ENCODE measurements at regions not wholly inside any gene's neighbourhood (a gene's known extent, or its start where the extent isn't known, plus 50 kb on each side); places are given as distances from the start of the nearest gene placed in this dataset.

DNA sequence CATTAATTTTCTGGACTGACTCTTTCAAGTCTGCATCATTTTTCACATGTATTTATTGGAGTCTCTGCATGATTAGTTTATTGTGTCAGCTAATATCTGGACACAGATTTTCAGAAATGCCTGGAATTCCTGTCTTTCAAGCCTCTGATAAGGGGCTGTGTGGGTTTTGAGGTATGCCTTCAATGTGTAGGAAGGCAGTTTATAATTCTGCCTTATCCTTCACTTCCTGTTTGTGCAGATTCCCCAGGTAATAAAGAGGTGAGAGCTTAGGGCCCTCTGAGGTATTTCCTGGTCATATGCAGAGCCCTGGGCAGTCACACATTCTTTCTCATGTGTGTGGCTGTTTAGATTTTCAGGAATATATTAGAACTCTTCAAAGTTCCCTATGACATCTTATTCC, 79.4 kb upstream of the PRKCQ start:
- H3K27ac Mint-ChIP-seq, result no peak overlapping the region
- peaks cover 18% of the 10 kb centered on the region for H3K27me3 Mint-ChIP-seq
- H3K4me1 Mint-ChIP-seq (ENCODE audit: unreplicated experiment), result no peaks in the 10 kb centered on the region
- H3K36me3 Mint-ChIP-seq, result no peaks in the 10 kb centered on the region
- H3K9me3 Mint-ChIP-seq, result no peaks in the 10 kb centered on the region
- H3K4me3 Mint-ChIP-seq, result no peak overlapping the region
- DNase-seq (ENCODE audit: extremely low spot score, unreplicated experiment), result no peak
- TF ChIP-seq, protein P1, sequence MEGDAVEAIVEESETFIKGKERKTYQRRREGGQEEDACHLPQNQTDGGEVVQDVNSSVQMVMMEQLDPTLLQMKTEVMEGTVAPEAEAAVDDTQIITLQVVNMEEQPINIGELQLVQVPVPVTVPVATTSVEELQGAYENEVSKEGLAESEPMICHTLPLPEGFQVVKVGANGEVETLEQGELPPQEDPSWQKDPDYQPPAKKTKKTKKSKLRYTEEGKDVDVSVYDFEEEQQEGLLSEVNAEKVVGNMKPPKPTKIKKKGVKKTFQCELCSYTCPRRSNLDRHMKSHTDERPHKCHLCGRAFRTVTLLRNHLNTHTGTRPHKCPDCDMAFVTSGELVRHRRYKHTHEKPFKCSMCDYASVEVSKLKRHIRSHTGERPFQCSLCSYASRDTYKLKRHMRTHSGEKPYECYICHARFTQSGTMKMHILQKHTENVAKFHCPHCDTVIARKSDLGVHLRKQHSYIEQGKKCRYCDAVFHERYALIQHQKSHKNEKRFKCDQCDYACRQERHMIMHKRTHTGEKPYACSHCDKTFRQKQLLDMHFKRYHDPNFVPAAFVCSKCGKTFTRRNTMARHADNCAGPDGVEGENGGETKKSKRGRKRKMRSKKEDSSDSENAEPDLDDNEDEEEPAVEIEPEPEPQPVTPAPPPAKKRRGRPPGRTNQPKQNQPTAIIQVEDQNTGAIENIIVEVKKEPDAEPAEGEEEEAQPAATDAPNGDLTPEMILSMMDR (conservative IDR thresholded peaks at IDR 0.05), result no peak

GRCh38 chr10:6657669-6658068, 77.6 kb upstream of the PRKCQ start:
- Mint-ChIP-seq H3K4me3 (no peak overlapping the region), H3K9me3 (no peaks in the 10 kb centered on the region), H3K27ac (no peak overlapping the region), H3K27me3 (peaks cover 16% of the 10 kb centered on the region), H3K4me1 (ENCODE audit: unreplicated experiment) (no peaks in the 10 kb centered on the region), H3K36me3 (no peaks in the 10 kb centered on the region)
- DNase-seq (ENCODE audit: extremely low spot score, unreplicated experiment), result no peak
- TF ChIP-seq, protein P1 (conservative IDR thresholded peaks at IDR 0.05), result no peak

GRCh38 chr10:6657196-6657595, 77.1 kb upstream of the PRKCQ start:
- Mint-ChIP-seq H3K36me3 (no peaks in the 10 kb centered on the region), H3K4me1 (ENCODE audit: unreplicated experiment) (no peaks in the 10 kb centered on the region), H3K27me3 (peaks cover 16% of the 10 kb centered on the region), H3K9me3 (no peaks in the 10 kb centered on the region), H3K27ac (no peak overlapping the region), H3K4me3 (no peak overlapping the region)
- TF ChIP-seq, protein P1 (conservative IDR thresholded peaks at IDR 0.05), result no peak
- no peak for DNase-seq (ENCODE audit: extremely low spot score, unreplicated experiment)

DNA sequence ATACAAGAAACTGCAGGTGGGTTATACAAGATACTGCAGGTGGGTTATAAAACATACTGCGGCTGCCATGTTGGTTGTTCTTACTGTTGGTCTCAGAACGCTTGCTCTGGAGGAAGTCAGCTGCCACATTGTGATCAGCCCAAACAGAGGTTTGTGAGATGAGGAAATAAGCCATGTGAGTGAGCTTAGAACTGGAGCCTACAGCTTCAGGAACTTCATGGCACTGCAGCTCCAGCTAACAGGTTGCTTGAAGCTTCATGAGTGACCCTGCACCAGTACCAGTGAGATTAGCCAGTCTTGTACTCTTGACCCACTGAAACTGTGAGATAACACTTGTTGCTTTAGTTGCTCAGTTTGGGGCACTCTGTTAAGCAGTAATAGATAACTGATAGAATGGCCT, 74.5 kb upstream of the PRKCQ start:
- Mint-ChIP-seq H3K4me1 (ENCODE audit: unreplicated experiment) (no peaks in the 10 kb centered on the region), H3K4me3 (no peak overlapping the region), H3K9me3 (no peaks in the 10 kb centered on the region), H3K27me3 (peaks cover 24% of the 10 kb centered on the region), H3K27ac (no peak overlapping the region), H3K36me3 (no peaks in the 10 kb centered on the region)
- TF ChIP-seq, protein P1 (conservative IDR thresholded peaks at IDR 0.05), result no peak
- no peak for DNase-seq (ENCODE audit: extremely low spot score, unreplicated experiment)

DNA sequence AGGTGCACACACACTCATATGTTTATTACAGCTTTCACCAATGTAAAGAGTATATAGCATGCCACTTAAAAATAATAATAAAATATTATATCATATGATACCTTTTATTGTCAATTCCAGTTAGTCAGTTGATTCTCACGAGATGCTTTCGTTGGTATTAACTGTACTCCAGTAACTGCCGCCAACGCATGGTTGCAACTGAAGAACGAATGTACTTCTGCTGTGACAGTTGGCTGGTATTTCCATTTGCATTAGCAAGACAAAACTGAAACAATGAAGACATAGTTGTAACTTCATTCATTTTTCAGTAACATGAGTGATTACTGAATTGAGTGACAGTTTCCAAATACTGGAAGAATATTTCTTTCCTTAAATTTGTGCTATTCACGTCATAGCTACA, 70.5 kb upstream of the PRKCQ start:
- H3K9me3 Mint-ChIP-seq, result no peaks in the 10 kb centered on the region
- H3K27ac Mint-ChIP-seq, result no peak overlapping the region
- TF ChIP-seq, protein P1 (conservative IDR thresholded peaks at IDR 0.05), result no peak
- no peaks in the 10 kb centered on the region for H3K4me1 Mint-ChIP-seq (ENCODE audit: unreplicated experiment)
- no peaks in the 10 kb centered on the region for H3K36me3 Mint-ChIP-seq
- no peak for DNase-seq (ENCODE audit: extremely low spot score, unreplicated experiment)
- H3K4me3 Mint-ChIP-seq, result no peak overlapping the region
- peaks cover 32% of the 10 kb centered on the region for H3K27me3 Mint-ChIP-seq

- Mint-ChIP-seq H3K4me3 (no peak overlapping the region), H3K27me3 (peaks cover 36% of the 10 kb centered on the region), H3K36me3 (no peaks in the 10 kb centered on the region), H3K4me1 (ENCODE audit: unreplicated experiment) (no peaks in the 10 kb centered on the region), H3K27ac (no peak overlapping the region), H3K9me3 (no peaks in the 10 kb centered on the region)
- TF ChIP-seq, protein P1 (conservative IDR thresholded peaks at IDR 0.05), result no peak
- DNase-seq (ENCODE audit: extremely low spot score, unreplicated experiment), result no peak
Measured at GRCh38 chr10:6649903-6650302, 69.8 kb upstream of the PRKCQ start.

Data from type B pancreatic cell (in vitro differentiated cells).